ENCODE measurements at regions not wholly inside any gene's neighbourhood (a gene's known extent, or its start where the extent isn't known, plus 50 kb on each side); places are given as distances from the start of the nearest gene placed in this dataset.

- Histone ChIP-seq H3K9me3 (peaks cover 0 to 7% of the 10 kb centered on the region in 2 donors), H3K36me3 (no peaks in the 10 kb centered on the region), H3K4me1 (no peaks in the 10 kb centered on the region), H3K27me3 (no peaks in the 10 kb centered on the region), H3K27ac (peak overlapping the region in 1 of 2 donors; percentile 34), H3K4me3 (no peak overlapping the region)
- TF ChIP-seq CTCF (IDR thresholded peaks at IDR 0.05) = no peak
- no peak for DNase-seq (ENCODE audit: low spot score)
Observed at GRCh38 chr1:4416189-4416588, 238.2 kb upstream of the AJAP1 start.

GRCh38 chr1:4418021-4418420 is 236.4 kb upstream of the AJAP1 start:
- H3K4me3 ChIP-seq = no peak overlapping the region
- DNase-seq (ENCODE audit: low spot score) = no peak
- H3K9me3 ChIP-seq = peaks cover 0 to 7% of the 10 kb centered on the region in 2 donors
- H3K27ac ChIP-seq = no peak overlapping the region
- H3K4me1 ChIP-seq = no peaks in the 10 kb centered on the region
- H3K36me3 ChIP-seq = no peaks in the 10 kb centered on the region
- no peaks in the 10 kb centered on the region for H3K27me3 ChIP-seq
- TF ChIP-seq CTCF (IDR thresholded peaks at IDR 0.05) = no peak

- no peak for TF ChIP-seq CTCF (IDR thresholded peaks at IDR 0.05)
- no peak for DNase-seq (ENCODE audit: low spot score)
- H3K27me3 ChIP-seq = no peaks in the 10 kb centered on the region
Observed at GRCh38 chr1:4421986-4422385, 232.4 kb upstream of the AJAP1 start.

GRCh38 chr1:4422504-4423289 is 231.7 kb upstream of the AJAP1 start:
- H3K27me3 ChIP-seq = no peaks in the 10 kb centered on the region

More at GRCh38 chr1:4421986-4422385, 232.4 kb upstream of the AJAP1 start:
- H3K4me3 ChIP-seq = no peak overlapping the region
- no peaks in the 10 kb centered on the region for H3K4me1 ChIP-seq
- no peaks in the 10 kb centered on the region for H3K36me3 ChIP-seq
- no peaks in the 10 kb centered on the region for H3K9me3 ChIP-seq
- H3K27ac ChIP-seq = no peak overlapping the region

GRCh38 chr1:4424254-4424653 is 230.2 kb upstream of the AJAP1 start:
- Histone ChIP-seq H3K36me3 (no peaks in the 10 kb centered on the region), H3K4me3 (no peak overlapping the region), H3K4me1 (no peaks in the 10 kb centered on the region), H3K9me3 (no peaks in the 10 kb centered on the region), H3K27me3 (no peaks in the 10 kb centered on the region), H3K27ac (no peak overlapping the region)
- TF ChIP-seq CTCF (IDR thresholded peaks at IDR 0.05) = no peak
- no peak for DNase-seq (ENCODE audit: low spot score)

More at GRCh38 chr1:4422504-4423289, 231.7 kb upstream of the AJAP1 start:
- no peak overlapping the region for H3K4me3 ChIP-seq
- H3K9me3 ChIP-seq = no peaks in the 10 kb centered on the region
- no peaks in the 10 kb centered on the region for H3K4me1 ChIP-seq
- TF ChIP-seq CTCF (IDR thresholded peaks at IDR 0.05) = no peak
- no peaks in the 10 kb centered on the region for H3K36me3 ChIP-seq
- no peak for DNase-seq (ENCODE audit: low spot score)
- no peak overlapping the region for H3K27ac ChIP-seq

GRCh38 chr1:4424766-4425165 is 229.6 kb upstream of the AJAP1 start:
- H3K36me3 ChIP-seq = no peaks in the 10 kb centered on the region
- no peaks in the 10 kb centered on the region for H3K4me1 ChIP-seq

More at GRCh38 chr1:4424766-4425165, 229.6 kb upstream of the AJAP1 start:
- Histone ChIP-seq H3K9me3 (no peaks in the 10 kb centered on the region), H3K27ac (no peak overlapping the region), H3K4me3 (no peak overlapping the region), H3K27me3 (no peaks in the 10 kb centered on the region)
- DNase-seq (ENCODE audit: low spot score) = no peak
- TF ChIP-seq CTCF (IDR thresholded peaks at IDR 0.05) = no peak
